Sigmoid colon (tissue), 4 donors: ENCODE measurements at regions not wholly inside any gene's neighbourhood (a gene's known extent, or its start where the extent isn't known, plus 50 kb on each side); places are given as distances from the start of the nearest gene placed in this dataset.

Experiments used
- EP300 ChIP-seq, 4 donors: sonication (generic); formaldehyde crosslinking; IDR thresholded peaks; one replicate each; pipeline ENCODE4 v1.6.1; 2017; ENCODE audit warnings: antibody characterized with exemption in 4 of 4
- POLR2A ChIP-seq, 2 donors: fragments of 450-650 bp; IDR thresholded peaks; one replicate each; pipeline ENCODE4 v1.6.1; 2016; ENCODE audit warnings: antibody characterized with exemption in 2 of 2, mild to moderate bottlenecking in 2 of 2, moderate library complexity in 2 of 2
- POLR2AphosphoS5 ChIP-seq, 4 donors: sonication (generic); formaldehyde crosslinking; IDR thresholded peaks; one replicate each; pipeline ENCODE4 v1.6.1; 2017; ENCODE audit warnings: antibody characterized with exemption in 4 of 4
- TF ChIP-seq, protein P1 (sequence below), 4 experiments: fragments of 450-650 bp in 3 of 4; fragments of 200-600 bp in 1 of 4; IDR thresholded peaks; one replicate each; pipeline ENCODE4 v1.5.1; 2016 to 2019; ENCODE audit warnings: antibody characterized with exemption in 4 of 4, mild to moderate bottlenecking in 3 of 4, moderate library complexity in 2 of 4

GRCh38 chr6:44645276-44645675, 257.8 kb downstream of the CDC5L start:
- TF ChIP-seq, protein P1, sequence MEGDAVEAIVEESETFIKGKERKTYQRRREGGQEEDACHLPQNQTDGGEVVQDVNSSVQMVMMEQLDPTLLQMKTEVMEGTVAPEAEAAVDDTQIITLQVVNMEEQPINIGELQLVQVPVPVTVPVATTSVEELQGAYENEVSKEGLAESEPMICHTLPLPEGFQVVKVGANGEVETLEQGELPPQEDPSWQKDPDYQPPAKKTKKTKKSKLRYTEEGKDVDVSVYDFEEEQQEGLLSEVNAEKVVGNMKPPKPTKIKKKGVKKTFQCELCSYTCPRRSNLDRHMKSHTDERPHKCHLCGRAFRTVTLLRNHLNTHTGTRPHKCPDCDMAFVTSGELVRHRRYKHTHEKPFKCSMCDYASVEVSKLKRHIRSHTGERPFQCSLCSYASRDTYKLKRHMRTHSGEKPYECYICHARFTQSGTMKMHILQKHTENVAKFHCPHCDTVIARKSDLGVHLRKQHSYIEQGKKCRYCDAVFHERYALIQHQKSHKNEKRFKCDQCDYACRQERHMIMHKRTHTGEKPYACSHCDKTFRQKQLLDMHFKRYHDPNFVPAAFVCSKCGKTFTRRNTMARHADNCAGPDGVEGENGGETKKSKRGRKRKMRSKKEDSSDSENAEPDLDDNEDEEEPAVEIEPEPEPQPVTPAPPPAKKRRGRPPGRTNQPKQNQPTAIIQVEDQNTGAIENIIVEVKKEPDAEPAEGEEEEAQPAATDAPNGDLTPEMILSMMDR (IDR thresholded peaks at IDR 0.05) = no peak
- TF ChIP-seq POLR2AphosphoS5 (IDR thresholded peaks at IDR 0.05) = no peak
- TF ChIP-seq POLR2A (IDR thresholded peaks at IDR 0.05) = no peak
- TF ChIP-seq EP300 (IDR thresholded peaks at IDR 0.05) = no peak
